PFSK-1 (cell line): ENCODE measurements at regions not wholly inside any gene's neighbourhood (a gene's known extent, or its start where the extent isn't known, plus 50 kb on each side); places are given as distances from the start of the nearest gene placed in this dataset.

Experiments used
- FOXP2 ChIP-seq: optimal IDR thresholded peaks from 2 replicates; pipeline ENCODE3; 2011; ENCODE audit warnings: borderline replicate concordance, control low read depth, inconsistent platforms; ENCODE audit not compliant: insufficient read depth; ENCODE audit errors: extremely low read length, extremely low read depth
- POLR2AphosphoS5 ChIP-seq: IDR thresholded peaks from 2 replicates; pipeline ENCODE4 v1.6.1; 2012; ENCODE audit warnings: low read depth, mild to moderate bottlenecking, control low read depth, low read length, moderate library complexity
- REST ChIP-seq, 2 experiments: IDR thresholded peaks; 2 replicates each; pipeline versions ENCODE4 v1.6.1 to v1.8.0; 2011 to 2012; ENCODE audit warnings: low read depth in 2 of 2, low read length in 2 of 2, control low read depth in 1 of 2, inconsistent platforms in 1 of 2, mild to moderate bottlenecking in 1 of 2, moderate library complexity in 1 of 2; ENCODE audit not compliant: insufficient read depth in 1 of 2
- SIN3A ChIP-seq: IDR thresholded peaks from 2 replicates; pipeline ENCODE4 v1.6.1; 2012; ENCODE audit warnings: mild to moderate bottlenecking, low read length, moderate library complexity, borderline replicate concordance; ENCODE audit not compliant: insufficient read depth
- TAF1 ChIP-seq: IDR thresholded peaks from 2 replicates; pipeline ENCODE4 v1.6.1; 2012; ENCODE audit warnings: low read length, control low read depth, borderline replicate concordance; ENCODE audit not compliant: insufficient read depth

- no peak for TF ChIP-seq REST (IDR thresholded peaks at IDR 0.05; ENCODE audit: insufficient read depth in 1 of 2, low read depth in 2 of 2, low read length in 2 of 2)
- TF ChIP-seq SIN3A, result no peak
- TF ChIP-seq POLR2AphosphoS5, result no peak
- TF ChIP-seq FOXP2, result no peak
- TF ChIP-seq TAF1, result no peak
Measured at GRCh38 chr7:88638583-88638982, 120.9 kb upstream of the ZNF804B start.

GRCh38 chr7:88637795-88638194 is 121.7 kb upstream of the ZNF804B start:
- no peak for TF ChIP-seq POLR2AphosphoS5
- TF ChIP-seq REST (IDR thresholded peaks at IDR 0.05; ENCODE audit: insufficient read depth in 1 of 2, low read depth in 2 of 2, low read length in 2 of 2), result no peak
- TF ChIP-seq FOXP2, result no peak
- TF ChIP-seq TAF1, result no peak
- TF ChIP-seq SIN3A, result no peak

- no peak for TF ChIP-seq TAF1
- TF ChIP-seq SIN3A, result no peak
- no peak for TF ChIP-seq POLR2AphosphoS5
- no peak for TF ChIP-seq FOXP2
- no peak for TF ChIP-seq REST (IDR thresholded peaks at IDR 0.05; ENCODE audit: insufficient read depth in 1 of 2, low read depth in 2 of 2, low read length in 2 of 2)
Measured at GRCh38 chr7:88635149-88635548, 124.4 kb upstream of the ZNF804B start.

- no peak for TF ChIP-seq FOXP2
- no peak for TF ChIP-seq TAF1
- no peak for TF ChIP-seq POLR2AphosphoS5
- TF ChIP-seq SIN3A, result no peak
- no peak for TF ChIP-seq REST (IDR thresholded peaks at IDR 0.05; ENCODE audit: insufficient read depth in 1 of 2, low read depth in 2 of 2, low read length in 2 of 2)
Measured at GRCh38 chr7:88629559-88629958, 129.9 kb upstream of the ZNF804B start.

- TF ChIP-seq TAF1 (no peak), REST (IDR thresholded peaks at IDR 0.05; ENCODE audit: insufficient read depth in 1 of 2, low read depth in 2 of 2, low read length in 2 of 2) (no peak), SIN3A (no peak), FOXP2 (no peak), POLR2AphosphoS5 (no peak)
Measured at GRCh38 chr7:88628363-88629085, 131.0 kb upstream of the ZNF804B start.
